ENCODE measurements at regions not wholly inside any gene's neighbourhood (a gene's known extent, or its start where the extent isn't known, plus 50 kb on each side); places are given as distances from the start of the nearest gene placed in this dataset.
A peak's percentile ranks its signal among the peaks of the same experiment; 100 is the strongest.

- Mint-ChIP-seq H3K27me3 (ENCODE audit: low read depth) (no peaks in the 10 kb centered on the region), H3K36me3 (ENCODE audit: low read depth) (no peaks in the 10 kb centered on the region), H3K9me3 (no peaks in the 10 kb centered on the region), H3K27ac (ENCODE audit: unreplicated experiment) (no peak overlapping the region), H3K4me3 (no peak overlapping the region), H3K4me1 (peaks cover 21% of the 10 kb centered on the region)
- DNase-seq (ENCODE audit: low read depth, low spot score) = no peak
- TF ChIP-seq CTCF (conservative IDR thresholded peaks at IDR 0.05) = no peak
These were observed 489.6 kb downstream of the MN1 start for GRCh38 chr22:27311698-27312550.

GRCh38 chr22:27312565-27312964, 489.0 kb downstream of the MN1 start:
- Mint-ChIP-seq H3K9me3 (no peaks in the 10 kb centered on the region), H3K4me1 (peaks cover 28% of the 10 kb centered on the region), H3K27me3 (ENCODE audit: low read depth) (no peaks in the 10 kb centered on the region), H3K36me3 (ENCODE audit: low read depth) (no peaks in the 10 kb centered on the region), H3K27ac (ENCODE audit: unreplicated experiment) (no peak overlapping the region), H3K4me3 (no peak overlapping the region)
- DNase-seq (ENCODE audit: low read depth, low spot score) = no peak
- no peak for TF ChIP-seq CTCF (conservative IDR thresholded peaks at IDR 0.05)

GRCh38 chr22:27312966-27313855, 488.3 kb downstream of the MN1 start:
- peak; percentile 20 for DNase-seq (ENCODE audit: low read depth, low spot score)
- H3K27ac Mint-ChIP-seq (ENCODE audit: unreplicated experiment) = no peak overlapping the region
- no peak overlapping the region for H3K4me3 Mint-ChIP-seq
- H3K9me3 Mint-ChIP-seq = no peaks in the 10 kb centered on the region
- no peak for TF ChIP-seq CTCF (conservative IDR thresholded peaks at IDR 0.05)
- no peaks in the 10 kb centered on the region for H3K36me3 Mint-ChIP-seq (ENCODE audit: low read depth)
- peaks cover 34% of the 10 kb centered on the region for H3K4me1 Mint-ChIP-seq
- no peaks in the 10 kb centered on the region for H3K27me3 Mint-ChIP-seq (ENCODE audit: low read depth)

GRCh38 chr22:27314276-27314807, 487.2 kb downstream of the MN1 start:
- TF ChIP-seq CTCF (conservative IDR thresholded peaks at IDR 0.05) = no peak
- H3K9me3 Mint-ChIP-seq = peaks cover 6% of the 10 kb centered on the region
- peaks cover 4% of the 10 kb centered on the region for H3K36me3 Mint-ChIP-seq (ENCODE audit: low read depth)
- H3K27ac Mint-ChIP-seq (ENCODE audit: unreplicated experiment) = no peak overlapping the region
- H3K27me3 Mint-ChIP-seq (ENCODE audit: low read depth) = no peaks in the 10 kb centered on the region
- no peak overlapping the region for H3K4me3 Mint-ChIP-seq
- H3K4me1 Mint-ChIP-seq = peaks cover 44% of the 10 kb centered on the region
- no peak for DNase-seq (ENCODE audit: low read depth, low spot score)

- H3K9me3 Mint-ChIP-seq = peaks cover 12% of the 10 kb centered on the region
- no peaks in the 10 kb centered on the region for H3K27me3 Mint-ChIP-seq (ENCODE audit: low read depth)
- peak overlapping the region; percentile 18 for H3K4me3 Mint-ChIP-seq
- DNase-seq (ENCODE audit: low read depth, low spot score) = no peak
- H3K27ac Mint-ChIP-seq (ENCODE audit: unreplicated experiment) = no peak overlapping the region
- H3K4me1 Mint-ChIP-seq = peaks cover 40% of the 10 kb centered on the region
- no peak for TF ChIP-seq CTCF (conservative IDR thresholded peaks at IDR 0.05)
- H3K36me3 Mint-ChIP-seq (ENCODE audit: low read depth) = peaks cover 4% of the 10 kb centered on the region
These were observed 485.7 kb downstream of the MN1 start for GRCh38 chr22:27315833-27316232.
